Left ventricle myocardium inferior (tissue), 1 donor: ENCODE measurements at regions not wholly inside any gene's neighbourhood (a gene's known extent, or its start where the extent isn't known, plus 50 kb on each side); places are given as distances from the start of the nearest gene placed in this dataset.

Source experiments
- DNase-seq: peaks from one replicate; pipeline ENCODE4 v3.0.0-alpha.2; 2020
- H3K27ac ChIP-seq: fragments of 200-600 bp; replicated peaks from 2 replicates; pipeline ENCODE4 v1.8.0; 2021
- H3K27me3 ChIP-seq: fragments of 200-600 bp; 2 replicates; pipeline ENCODE4 v1.8.0; 2021; ENCODE audit warnings: low read depth
- H3K36me3 ChIP-seq: fragments of 200-600 bp; 2 replicates; pipeline ENCODE4 v1.8.0; 2021
- H3K4me1 ChIP-seq: fragments of 200-600 bp; 2 replicates; pipeline ENCODE4 v1.8.0; 2021
- H3K4me3 ChIP-seq: fragments of 200-600 bp; 2 replicates; pipeline ENCODE4 v1.8.0; 2021; ENCODE audit warnings: mild to moderate bottlenecking, moderate library complexity
- H3K9me3 ChIP-seq: fragments of 200-600 bp; replicated peaks from 2 replicates; pipeline ENCODE4 v1.8.0; 2021
- CTCF ChIP-seq: fragments of 200-600 bp; IDR thresholded peaks from 2 replicates; pipeline ENCODE4 v1.8.0; 2021; ENCODE audit warnings: antibody characterized with exemption, mild to moderate bottlenecking, borderline replicate concordance
- intact Hi-C: fragments of 100-400 bp; cut with micrococcal nuclease; formaldehyde crosslinking; loops from one replicate; pipeline ENCODE4 v1.11.0; 2022
- donor health status: DM: no; HTN: yes; CAD: no; lungs with severe emphysema.

DNA sequence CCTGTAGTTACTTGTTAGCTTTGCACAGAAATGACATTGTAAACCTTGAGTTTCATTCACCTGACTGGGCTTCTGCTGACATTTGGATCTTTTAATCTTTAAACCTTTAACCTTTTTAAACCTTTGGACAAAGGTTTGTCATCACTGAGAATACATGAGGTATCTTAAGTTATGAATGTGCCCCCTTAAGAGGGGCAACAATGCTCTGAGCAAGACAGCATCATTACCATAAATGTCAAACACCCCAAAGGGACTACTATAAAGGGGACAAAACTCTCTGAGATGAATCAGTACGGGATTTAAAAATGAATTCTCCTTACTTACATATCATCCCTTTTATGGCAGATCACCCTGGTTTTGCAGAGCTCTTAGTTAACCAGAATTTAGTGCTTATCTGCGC lies 203.3 kb downstream of the COG6 start:
- no peaks in the 10 kb centered on the region for H3K4me1 ChIP-seq
- intact Hi-C loops = no loop called here
- no peak overlapping the region for H3K4me3 ChIP-seq
- no peak overlapping the region for H3K27ac ChIP-seq
- H3K27me3 ChIP-seq = no peaks in the 10 kb centered on the region
- no peaks in the 10 kb centered on the region for H3K36me3 ChIP-seq
- peaks cover 1% of the 10 kb centered on the region for H3K9me3 ChIP-seq
- DNase-seq = no peak
- no peak for TF ChIP-seq CTCF

GRCh38 chr13:39859898-39860297 lies 204.4 kb downstream of the COG6 start:
- no peak for TF ChIP-seq CTCF
- intact Hi-C loops = no loop called here
- Histone ChIP-seq H3K4me1 (no peaks in the 10 kb centered on the region), H3K27ac (no peak overlapping the region), H3K36me3 (no peaks in the 10 kb centered on the region), H3K4me3 (no peak overlapping the region), H3K27me3 (no peaks in the 10 kb centered on the region), H3K9me3 (no peaks in the 10 kb centered on the region)
- no peak for DNase-seq

GRCh38 chr13:39862900-39863299 lies 207.4 kb downstream of the COG6 start:
- Histone ChIP-seq H3K36me3 (no peaks in the 10 kb centered on the region), H3K27ac (no peak overlapping the region), H3K9me3 (no peaks in the 10 kb centered on the region), H3K4me3 (no peak overlapping the region), H3K4me1 (peaks cover 14% of the 10 kb centered on the region), H3K27me3 (no peaks in the 10 kb centered on the region)
- intact Hi-C loops = no loop called here
- DNase-seq = no peak
- TF ChIP-seq CTCF = no peak

GRCh38 chr13:39864221-39864620 lies 208.8 kb downstream of the COG6 start:
- Histone ChIP-seq H3K36me3 (no peaks in the 10 kb centered on the region), H3K9me3 (no peaks in the 10 kb centered on the region), H3K27ac (no peak overlapping the region), H3K4me1 (peaks cover 17% of the 10 kb centered on the region), H3K27me3 (no peaks in the 10 kb centered on the region), H3K4me3 (no peak overlapping the region)
- TF ChIP-seq CTCF = no peak
- intact Hi-C loops = no loop called here
- no peak for DNase-seq

DNA sequence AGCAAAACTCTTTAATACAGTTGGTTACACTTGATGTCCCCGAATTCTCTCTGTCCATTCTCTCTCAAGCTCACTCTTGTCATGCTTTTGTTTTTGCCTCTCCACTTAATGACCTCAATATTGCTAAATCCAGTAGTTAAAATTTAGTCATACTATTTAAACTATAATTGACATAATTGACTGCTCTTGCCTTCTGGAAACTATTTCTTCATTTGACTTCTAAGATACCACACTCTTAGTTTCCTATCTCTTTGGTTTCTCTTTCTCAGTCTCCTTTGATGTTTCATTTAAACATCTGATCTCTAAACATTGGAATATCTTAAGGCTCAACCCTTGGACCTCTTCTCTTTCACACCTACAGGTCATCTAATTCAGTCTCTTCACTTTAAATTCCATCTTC lies 211.3 kb downstream of the COG6 start:
- H3K4me1 ChIP-seq = peaks cover 17% of the 10 kb centered on the region
- no peaks in the 10 kb centered on the region for H3K27me3 ChIP-seq
- H3K4me3 ChIP-seq = no peak overlapping the region
- no peaks in the 10 kb centered on the region for H3K9me3 ChIP-seq
- DNase-seq = no peak
- TF ChIP-seq CTCF = no peak
- intact Hi-C loops = no loop called here
- H3K27ac ChIP-seq = no peak overlapping the region
- no peaks in the 10 kb centered on the region for H3K36me3 ChIP-seq

DNA sequence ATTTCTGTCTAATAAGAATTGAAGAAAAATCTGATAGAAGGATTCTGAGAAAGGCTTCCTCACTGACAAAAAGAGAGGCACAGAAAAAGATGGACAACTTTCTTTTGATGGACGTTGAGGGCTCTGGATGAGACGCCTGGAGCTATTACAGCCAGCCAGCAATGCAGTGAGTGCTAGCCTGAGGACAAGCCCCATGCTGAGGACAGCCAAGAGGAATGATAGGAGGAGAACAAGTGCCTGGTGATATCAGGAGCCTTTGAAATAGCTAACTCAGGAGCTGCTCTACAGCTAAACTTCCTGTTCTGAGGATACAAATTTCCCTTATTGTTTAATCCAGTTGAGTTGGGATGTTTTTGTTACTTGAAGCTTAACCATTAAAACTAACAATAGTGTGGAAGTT lies 212.3 kb downstream of the COG6 start:
- no peaks in the 10 kb centered on the region for H3K27me3 ChIP-seq
- peaks cover 17% of the 10 kb centered on the region for H3K4me1 ChIP-seq
- no peaks in the 10 kb centered on the region for H3K9me3 ChIP-seq
- no peak overlapping the region for H3K27ac ChIP-seq
- no peaks in the 10 kb centered on the region for H3K36me3 ChIP-seq
- H3K4me3 ChIP-seq = no peak overlapping the region
- no peak for DNase-seq
- TF ChIP-seq CTCF = no peak
- intact Hi-C loops = no loop called here
